ENCODE measurements at regions not wholly inside any gene's neighbourhood (a gene's known extent, or its start where the extent isn't known, plus 50 kb on each side); places are given as distances from the start of the nearest gene placed in this dataset.

GRCh38 chr9:13759551-13759950, 480.1 kb upstream of the MPDZ start:
- H3K9ac ChIP-seq (ENCODE audit: insufficient read length): no peak overlapping the region
- DNase-seq (ENCODE audit: low read depth, low spot score): no peak
- no peak for TF ChIP-seq EZH2 (IDR thresholded peaks at IDR 0.05)
- H3K9me3 ChIP-seq (ENCODE audit: low read depth, low read length): no peaks in the 10 kb centered on the region
- no peak overlapping the region for H3K27ac ChIP-seq
- H3K36me3 ChIP-seq (ENCODE audit: insufficient read depth, low read length): no peaks in the 10 kb centered on the region
- H3K4me3 ChIP-seq: no peak overlapping the region

- no peak overlapping the region for H3K27ac ChIP-seq
- TF ChIP-seq FOXP2 (optimal IDR thresholded peaks at IDR 0.05; ENCODE audit: control extremely low read depth, extremely low read length, insufficient read depth): no peak
- TF ChIP-seq POLR2AphosphoS5 (IDR thresholded peaks at IDR 0.05; ENCODE audit: borderline replicate concordance, low read depth, low read length): no peak
- no peak for TF ChIP-seq EZH2 (IDR thresholded peaks at IDR 0.05)
Measured at GRCh38 chr9:13758936-13759335, 479.4 kb upstream of the MPDZ start.

GRCh38 chr9:13756943-13757342, 477.5 kb upstream of the MPDZ start:
- Histone ChIP-seq H3K4me3 (no peak overlapping the region), H3K9ac (ENCODE audit: insufficient read length) (no peak overlapping the region), H3K27ac (no peak overlapping the region), H3K36me3 (ENCODE audit: insufficient read depth, low read length) (no peaks in the 10 kb centered on the region), H3K9me3 (ENCODE audit: low read depth, low read length) (no peaks in the 10 kb centered on the region)
- DNase-seq (ENCODE audit: low read depth, low spot score): no peak
- TF ChIP-seq FOXP2 (optimal IDR thresholded peaks at IDR 0.05; ENCODE audit: control extremely low read depth, extremely low read length, insufficient read depth): no peak
- TF ChIP-seq EZH2 (IDR thresholded peaks at IDR 0.05): no peak
- TF ChIP-seq POLR2AphosphoS5 (IDR thresholded peaks at IDR 0.05; ENCODE audit: borderline replicate concordance, low read depth, low read length): no peak

More at GRCh38 chr9:13758936-13759335, 479.4 kb upstream of the MPDZ start:
- Histone ChIP-seq H3K4me3 (no peak overlapping the region), H3K36me3 (ENCODE audit: insufficient read depth, low read length) (no peaks in the 10 kb centered on the region), H3K9me3 (ENCODE audit: low read depth, low read length) (no peaks in the 10 kb centered on the region), H3K9ac (ENCODE audit: insufficient read length) (no peak overlapping the region)
- DNase-seq (ENCODE audit: low read depth, low spot score): no peak

GRCh38 chr9:13755551-13755950, 476.1 kb upstream of the MPDZ start:
- H3K4me3 ChIP-seq: no peak overlapping the region
- no peaks in the 10 kb centered on the region for H3K36me3 ChIP-seq (ENCODE audit: insufficient read depth, low read length)
- H3K9ac ChIP-seq (ENCODE audit: insufficient read length): no peak overlapping the region
- no peaks in the 10 kb centered on the region for H3K9me3 ChIP-seq (ENCODE audit: low read depth, low read length)
- DNase-seq (ENCODE audit: low read depth, low spot score): no peak
- H3K27ac ChIP-seq: no peak overlapping the region
- no peak for TF ChIP-seq EZH2 (IDR thresholded peaks at IDR 0.05)
- TF ChIP-seq POLR2AphosphoS5 (IDR thresholded peaks at IDR 0.05; ENCODE audit: borderline replicate concordance, low read depth, low read length): no peak
- TF ChIP-seq FOXP2 (optimal IDR thresholded peaks at IDR 0.05; ENCODE audit: control extremely low read depth, extremely low read length, insufficient read depth): no peak

GRCh38 chr9:13750639-13751038, 471.1 kb upstream of the MPDZ start:
- Histone ChIP-seq H3K9ac (ENCODE audit: insufficient read length) (no peak overlapping the region), H3K36me3 (ENCODE audit: insufficient read depth, low read length) (no peaks in the 10 kb centered on the region), H3K4me3 (no peak overlapping the region), H3K27ac (no peak overlapping the region), H3K9me3 (ENCODE audit: low read depth, low read length) (no peaks in the 10 kb centered on the region)
- no peak for DNase-seq (ENCODE audit: low read depth, low spot score)
- TF ChIP-seq EZH2 (IDR thresholded peaks at IDR 0.05) (no peak), FOXP2 (optimal IDR thresholded peaks at IDR 0.05; ENCODE audit: control extremely low read depth, extremely low read length, insufficient read depth) (no peak), POLR2AphosphoS5 (IDR thresholded peaks at IDR 0.05; ENCODE audit: borderline replicate concordance, low read depth, low read length) (no peak)

- H3K9ac ChIP-seq (ENCODE audit: insufficient read length): no peak overlapping the region
- TF ChIP-seq EZH2 (IDR thresholded peaks at IDR 0.05) (no peak), FOXP2 (optimal IDR thresholded peaks at IDR 0.05; ENCODE audit: control extremely low read depth, extremely low read length, insufficient read depth) (no peak), POLR2AphosphoS5 (IDR thresholded peaks at IDR 0.05; ENCODE audit: borderline replicate concordance, low read depth, low read length) (no peak)
- H3K9me3 ChIP-seq (ENCODE audit: low read depth, low read length): no peaks in the 10 kb centered on the region
- H3K27ac ChIP-seq: no peak overlapping the region
- no peak for DNase-seq (ENCODE audit: low read depth, low spot score)
- no peak overlapping the region for H3K4me3 ChIP-seq
- H3K36me3 ChIP-seq (ENCODE audit: insufficient read depth, low read length): no peaks in the 10 kb centered on the region
Measured at GRCh38 chr9:13750061-13750460, 470.6 kb upstream of the MPDZ start.

- TF ChIP-seq POLR2AphosphoS5 (IDR thresholded peaks at IDR 0.05; ENCODE audit: borderline replicate concordance, low read depth, low read length): no peak
- TF ChIP-seq EZH2 (IDR thresholded peaks at IDR 0.05): no peak
- TF ChIP-seq FOXP2 (optimal IDR thresholded peaks at IDR 0.05; ENCODE audit: control extremely low read depth, extremely low read length, insufficient read depth): no peak
- Histone ChIP-seq H3K4me3 (no peak overlapping the region), H3K9ac (ENCODE audit: insufficient read length) (no peak overlapping the region), H3K9me3 (ENCODE audit: low read depth, low read length) (no peaks in the 10 kb centered on the region), H3K27ac (no peak overlapping the region), H3K36me3 (ENCODE audit: insufficient read depth, low read length) (no peaks in the 10 kb centered on the region)
- no peak for DNase-seq (ENCODE audit: low read depth, low spot score)
Measured at GRCh38 chr9:13746876-13747275, 467.4 kb upstream of the MPDZ start.

GRCh38 chr9:13744261-13744901, 464.9 kb upstream of the MPDZ start:
- H3K9me3 ChIP-seq (ENCODE audit: low read depth, low read length): no peaks in the 10 kb centered on the region
- H3K9ac ChIP-seq (ENCODE audit: insufficient read length): no peak overlapping the region
- no peak overlapping the region for H3K27ac ChIP-seq
- DNase-seq (ENCODE audit: low read depth, low spot score): no peak
- no peak for TF ChIP-seq POLR2AphosphoS5 (IDR thresholded peaks at IDR 0.05; ENCODE audit: borderline replicate concordance, low read depth, low read length)
- no peak for TF ChIP-seq FOXP2 (optimal IDR thresholded peaks at IDR 0.05; ENCODE audit: control extremely low read depth, extremely low read length, insufficient read depth)
- TF ChIP-seq EZH2 (IDR thresholded peaks at IDR 0.05): no peak
- H3K4me3 ChIP-seq: no peak overlapping the region
- no peaks in the 10 kb centered on the region for H3K36me3 ChIP-seq (ENCODE audit: insufficient read depth, low read length)

- H3K9me3 ChIP-seq (ENCODE audit: low read depth, low read length): no peaks in the 10 kb centered on the region
- no peak overlapping the region for H3K9ac ChIP-seq (ENCODE audit: insufficient read length)
- no peak overlapping the region for H3K4me3 ChIP-seq
- TF ChIP-seq EZH2 (IDR thresholded peaks at IDR 0.05) (no peak), POLR2AphosphoS5 (IDR thresholded peaks at IDR 0.05; ENCODE audit: borderline replicate concordance, low read depth, low read length) (no peak), FOXP2 (optimal IDR thresholded peaks at IDR 0.05; ENCODE audit: control extremely low read depth, extremely low read length, insufficient read depth) (no peak)
- H3K27ac ChIP-seq: no peak overlapping the region
- no peak for DNase-seq (ENCODE audit: low read depth, low spot score)
- H3K36me3 ChIP-seq (ENCODE audit: insufficient read depth, low read length): no peaks in the 10 kb centered on the region
Measured at GRCh38 chr9:13737885-13738284, 458.4 kb upstream of the MPDZ start.

All from SK-N-MC (cell line).